Retinal pigment epithelial cell (primary cell): ENCODE measurements at regions not wholly inside any gene's neighbourhood (a gene's known extent, or its start where the extent isn't known, plus 50 kb on each side); places are given as distances from the start of the nearest gene placed in this dataset.

Experiments used
- DNase-seq: peaks from one replicate; pipeline ENCODE4 v3.0.0-alpha.2; 2010; ENCODE audit warnings: low read depth
- H3K4me3 ChIP-seq: 2 replicates; pipeline ENCODE4 v1.5.1; 2011; ENCODE audit warnings: mild to moderate bottlenecking, low read length, control low read depth, moderate library complexity
- TF ChIP-seq, protein P1 (sequence below): conservative IDR thresholded peaks from 2 replicates; pipeline ENCODE4 v1.5.1; 2011; ENCODE audit warnings: low read depth, low read length, control low read depth, inconsistent platforms

DNA sequence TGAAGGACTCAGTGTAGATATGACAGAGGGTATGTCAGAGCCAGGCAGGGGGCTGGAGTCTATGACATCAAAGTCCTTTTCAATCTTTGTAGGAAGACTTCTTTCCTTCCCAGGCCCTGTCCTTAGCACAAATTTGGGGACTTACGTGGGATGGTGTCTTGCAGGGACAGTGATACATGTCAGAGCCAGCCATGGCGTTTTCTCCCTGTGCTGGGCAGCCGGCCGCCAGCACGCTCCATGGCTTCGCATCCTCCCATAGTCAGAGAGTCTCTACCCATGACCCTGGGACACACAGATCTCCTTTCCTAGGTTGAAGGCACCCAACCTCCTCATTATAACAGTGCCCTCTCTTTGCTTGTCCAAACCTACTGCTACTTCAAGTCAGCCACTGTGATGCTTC lies 156.9 kb upstream of the MYCN start:
- DNase-seq: no peak
- H3K4me3 ChIP-seq: no peak overlapping the region
- TF ChIP-seq, protein P1, sequence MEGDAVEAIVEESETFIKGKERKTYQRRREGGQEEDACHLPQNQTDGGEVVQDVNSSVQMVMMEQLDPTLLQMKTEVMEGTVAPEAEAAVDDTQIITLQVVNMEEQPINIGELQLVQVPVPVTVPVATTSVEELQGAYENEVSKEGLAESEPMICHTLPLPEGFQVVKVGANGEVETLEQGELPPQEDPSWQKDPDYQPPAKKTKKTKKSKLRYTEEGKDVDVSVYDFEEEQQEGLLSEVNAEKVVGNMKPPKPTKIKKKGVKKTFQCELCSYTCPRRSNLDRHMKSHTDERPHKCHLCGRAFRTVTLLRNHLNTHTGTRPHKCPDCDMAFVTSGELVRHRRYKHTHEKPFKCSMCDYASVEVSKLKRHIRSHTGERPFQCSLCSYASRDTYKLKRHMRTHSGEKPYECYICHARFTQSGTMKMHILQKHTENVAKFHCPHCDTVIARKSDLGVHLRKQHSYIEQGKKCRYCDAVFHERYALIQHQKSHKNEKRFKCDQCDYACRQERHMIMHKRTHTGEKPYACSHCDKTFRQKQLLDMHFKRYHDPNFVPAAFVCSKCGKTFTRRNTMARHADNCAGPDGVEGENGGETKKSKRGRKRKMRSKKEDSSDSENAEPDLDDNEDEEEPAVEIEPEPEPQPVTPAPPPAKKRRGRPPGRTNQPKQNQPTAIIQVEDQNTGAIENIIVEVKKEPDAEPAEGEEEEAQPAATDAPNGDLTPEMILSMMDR: no peak

DNA sequence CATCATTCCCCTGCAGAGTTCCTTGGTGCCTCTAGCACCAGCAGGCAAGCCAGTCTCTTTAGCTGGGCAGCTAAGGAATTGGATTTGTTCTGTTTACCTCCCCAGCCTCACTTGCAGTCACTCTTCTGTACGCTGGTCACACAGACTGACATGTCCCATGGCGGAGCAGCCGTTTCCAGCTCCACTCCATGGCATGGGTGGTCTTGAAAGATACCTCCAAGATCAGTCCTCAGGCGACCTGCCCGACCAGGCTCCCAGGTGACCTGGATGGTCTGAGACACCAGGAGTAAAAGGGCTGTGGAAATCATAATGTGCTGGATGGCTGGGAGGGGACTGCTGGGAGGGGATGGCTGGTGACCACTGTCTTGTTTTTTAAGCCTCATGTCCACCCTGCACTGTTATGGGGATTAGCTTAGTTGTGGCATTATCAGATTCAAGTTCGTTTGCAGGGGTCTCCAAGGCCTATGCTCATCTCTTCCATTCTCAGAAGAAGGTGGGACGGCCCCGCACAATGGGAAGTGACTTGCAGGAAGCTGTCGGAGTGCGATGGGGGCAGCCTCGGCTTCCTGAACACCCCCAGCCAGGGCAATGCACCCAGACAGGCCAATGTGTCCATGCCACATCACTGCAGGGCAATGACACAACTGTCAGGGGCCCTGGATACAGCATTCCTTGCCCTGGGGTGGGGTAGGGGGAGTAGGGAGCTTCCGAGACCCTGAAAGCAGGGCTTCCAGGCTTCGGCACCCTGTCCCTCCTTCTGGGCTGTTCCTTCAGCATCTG lies 156.1 kb upstream of the MYCN start:
- DNase-seq: no peak
- no peak overlapping the region for H3K4me3 ChIP-seq
- TF ChIP-seq, protein P1: no peak

DNA sequence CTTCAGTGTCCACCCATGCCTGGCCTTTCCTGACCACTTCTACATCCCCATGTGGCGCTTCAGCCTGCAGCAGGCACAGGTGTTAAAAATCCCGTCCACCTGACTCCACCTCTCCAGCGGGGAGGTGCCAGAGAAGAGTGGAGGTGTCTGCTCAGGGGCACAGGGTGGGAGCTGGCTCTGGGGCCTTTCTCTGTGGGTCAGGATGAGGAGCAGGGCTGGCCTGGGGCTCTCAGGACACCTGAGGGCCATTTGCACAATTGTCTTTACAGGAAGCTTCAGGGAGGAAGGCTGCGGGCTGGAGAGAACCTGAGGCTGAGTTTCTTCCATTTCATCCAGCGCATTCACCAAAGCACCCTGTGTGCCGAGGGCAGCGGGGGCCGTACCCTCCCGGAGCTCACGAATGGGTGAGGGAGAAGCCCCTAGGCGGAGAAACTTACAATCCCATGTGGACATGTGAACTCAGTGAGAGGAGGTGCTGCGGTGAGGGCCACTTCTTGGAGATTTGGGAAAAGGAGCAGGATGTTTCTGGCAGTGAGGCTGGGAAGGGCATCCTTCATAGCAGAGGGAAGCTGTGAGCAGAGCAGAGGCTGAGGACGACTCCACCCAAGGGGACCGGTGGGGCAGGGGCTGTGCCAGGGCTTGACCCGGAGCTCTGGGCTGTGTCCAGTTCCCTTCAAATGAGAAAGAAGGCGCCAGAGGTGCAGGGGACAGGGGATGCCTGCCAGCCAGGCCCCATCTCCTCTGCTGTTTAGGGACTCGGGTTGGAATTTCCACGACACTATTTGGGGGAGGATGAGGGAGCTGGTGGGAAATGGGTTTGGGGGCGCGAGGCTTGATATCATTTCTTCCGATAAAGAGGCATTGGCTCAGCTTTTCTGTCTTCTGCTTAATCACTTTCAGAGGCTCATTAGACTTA lies 155.2 kb upstream of the MYCN start:
- DNase-seq: no peak
- TF ChIP-seq, protein P1: no peak
- H3K4me3 ChIP-seq: no peak overlapping the region

DNA sequence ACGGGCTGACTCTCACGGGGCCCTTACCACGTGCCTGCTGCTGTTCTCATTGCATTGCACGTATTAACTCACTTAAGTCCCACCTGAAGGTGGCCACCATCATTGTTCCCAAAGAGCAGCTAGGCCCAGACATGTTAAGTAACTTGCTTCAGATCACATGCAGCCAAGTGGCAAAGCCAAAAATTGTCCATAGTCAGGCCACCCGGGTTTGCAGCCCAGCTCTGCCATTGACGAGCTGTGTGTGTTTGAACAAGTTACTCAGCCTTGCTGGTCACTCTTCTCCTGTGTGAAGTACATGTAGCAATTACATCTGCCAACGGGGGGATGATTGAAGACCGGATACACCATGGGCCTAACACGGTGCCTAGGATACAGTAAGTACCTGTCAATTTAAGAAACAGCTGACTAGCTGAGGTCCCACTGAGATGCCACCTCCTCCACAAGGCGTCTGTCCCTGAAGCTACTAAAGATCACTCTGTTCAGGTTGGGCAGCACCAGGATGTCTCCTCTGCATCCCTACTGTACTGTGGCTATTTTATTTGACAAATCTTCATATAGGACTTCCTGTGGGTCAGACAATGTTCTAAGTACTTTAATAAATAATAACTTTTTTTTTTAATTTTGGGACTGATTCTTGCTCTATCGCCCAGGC lies 154.2 kb upstream of the MYCN start:
- H3K4me3 ChIP-seq: no peak overlapping the region
- TF ChIP-seq, protein P1: no peak
- no peak for DNase-seq

DNA sequence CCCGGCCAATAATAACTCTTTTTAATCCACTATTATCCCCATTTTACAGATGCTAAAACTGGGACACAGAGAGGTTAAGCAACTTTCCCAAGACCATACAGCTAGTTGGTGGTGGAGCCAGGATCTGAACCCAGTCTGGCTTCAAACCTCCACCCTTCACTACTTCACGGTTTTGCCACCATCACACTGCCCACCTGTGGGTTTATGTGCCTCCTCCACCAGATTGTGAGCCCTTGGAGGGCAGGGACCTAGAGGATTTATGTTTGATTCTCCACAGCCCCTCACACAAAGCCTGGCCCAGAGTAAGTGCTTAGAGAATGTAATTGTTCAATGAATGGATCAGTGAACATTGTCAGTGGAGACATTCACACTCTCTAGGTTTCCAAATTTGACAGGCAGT lies 153.4 kb upstream of the MYCN start:
- TF ChIP-seq, protein P1: no peak
- no peak for DNase-seq
- H3K4me3 ChIP-seq: no peak overlapping the region

DNA sequence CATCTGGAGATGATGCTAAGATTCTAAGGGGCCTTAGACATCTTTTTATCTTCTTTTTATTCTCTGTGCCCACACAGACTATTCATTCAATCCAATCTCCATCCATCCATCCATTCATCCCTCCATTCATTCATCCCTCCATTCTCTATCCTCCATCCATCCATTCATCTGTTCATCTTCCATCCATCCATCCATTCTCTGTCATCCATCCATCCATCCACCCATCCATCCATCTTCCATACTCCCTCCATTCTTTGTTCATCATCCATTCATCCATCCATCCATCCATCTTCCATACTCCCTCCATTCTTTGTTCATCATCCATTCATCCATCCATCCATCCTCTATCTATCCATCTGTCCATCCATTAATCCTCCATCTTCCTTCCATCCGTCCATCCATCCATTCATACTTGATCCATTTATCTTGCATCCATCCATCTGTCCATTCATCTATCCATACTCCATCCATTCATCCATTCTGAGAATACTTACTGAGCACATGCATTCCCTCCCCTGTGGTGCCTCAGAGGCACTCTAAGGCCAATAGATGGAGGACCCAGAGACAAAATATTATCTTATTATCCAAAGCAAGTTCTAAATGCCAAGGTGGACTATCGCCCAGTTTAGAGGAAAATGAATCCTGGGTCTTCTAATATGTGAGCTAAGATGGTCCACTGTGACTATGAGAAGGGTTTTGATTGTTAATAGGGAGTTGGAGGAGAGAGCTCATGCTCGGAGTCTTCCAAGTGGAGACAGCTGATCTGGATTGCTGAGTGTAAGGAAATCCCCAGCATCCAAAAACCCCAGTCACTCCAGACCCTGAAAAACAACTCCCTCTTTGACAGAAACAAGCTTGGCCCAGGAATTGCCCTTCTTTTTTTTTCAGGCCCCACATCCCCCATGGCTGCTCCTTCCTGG lies 152.6 kb upstream of the MYCN start:
- TF ChIP-seq, protein P1: no peak
- no peak for DNase-seq
- H3K4me3 ChIP-seq: no peak overlapping the region
